Panc1 (cell line): ENCODE measurements at regions not wholly inside any gene's neighbourhood (a gene's known extent, or its start where the extent isn't known, plus 50 kb on each side); places are given as distances from the start of the nearest gene placed in this dataset.

ENCODE experiments used
- ATAC-seq: fragments of 200-7000 bp; cut with Tn5 transposase; 2 replicates; pipeline ENCODE4 v1.9.1; 2020; ENCODE audit warnings: mild to moderate bottlenecking, moderate library complexity
- BruUV-seq: library from RNA; stranded (reverse); fragments of 400-500 nt; replicated peaks from 2 replicates; lab custom pipeline; 2021; lab: Mats Ljungman, UMichigan
- CTCF ChIA-PET: fragments of 300-600 bp; sonication (Branson Sonifier 250); formaldehyde crosslinking; loops from one replicate; lab custom pipeline; 2022; ENCODE audit warnings: antibody characterized with exemption; lab: Charles Lee
- POLR2A ChIA-PET: fragments of 300-600 bp; sonication (Branson Sonifier 250); formaldehyde crosslinking; loops from one replicate; lab custom pipeline; 2022; ENCODE audit warnings: antibody characterized with exemption; lab: Charles Lee
- DNase-seq: peaks from one replicate; pipeline ENCODE4 v3.0.0-alpha.2; 2010; ENCODE audit warnings: low read depth, low spot score
- H3K27ac ChIP-seq: 2 replicates; pipeline ENCODE4 v1.5.1; 2011; ENCODE audit warnings: mild to moderate bottlenecking, low read length, inconsistent platforms
- H3K27me3 ChIP-seq: fragments of 200-500 bp; sonication (Bioruptor generic); 2 replicates; pipeline ENCODE4 v1.6.0; 2014; ENCODE audit warnings: low read length, inconsistent platforms; ENCODE audit not compliant: control insufficient read depth, insufficient read depth
- H3K36me3 ChIP-seq: fragments of 200-500 bp; sonication (Bioruptor generic); 2 replicates; pipeline ENCODE4 v1.5.1; 2014; ENCODE audit warnings: inconsistent platforms, mild to moderate bottlenecking, low read length, moderate library complexity; ENCODE audit not compliant: control insufficient read depth, insufficient read depth
- H3K4me1 ChIP-seq: 2 replicates; pipeline ENCODE4 v1.5.1; 2011; ENCODE audit warnings: inconsistent platforms, mild to moderate bottlenecking, low read length, moderate library complexity; ENCODE audit not compliant: control insufficient read depth, insufficient read depth
- H3K4me3 ChIP-seq, 2 experiments: 2 replicates each; pipeline ENCODE4 v1.5.1; 2011 to 2012; ENCODE audit warnings: low read depth in 2 of 2, low read length in 2 of 2, mild to moderate bottlenecking in 2 of 2, inconsistent platforms in 1 of 2, moderate library complexity in 1 of 2
- H3K9me3 ChIP-seq: fragments of 200-500 bp; sonication (Bioruptor generic); 2 replicates; pipeline ENCODE4 v1.5.1; 2014; ENCODE audit warnings: low read depth, mild to moderate bottlenecking, inconsistent platforms, low read length, moderate library complexity; ENCODE audit not compliant: control insufficient read depth, insufficient read depth
- POLR2AphosphoS5 ChIP-seq: IDR thresholded peaks from 2 replicates; pipeline ENCODE4 v1.6.1; 2012; ENCODE audit warnings: mild to moderate bottlenecking, low read depth, low read length, moderate library complexity
- SIN3A ChIP-seq: IDR thresholded peaks from 2 replicates; pipeline ENCODE4 v1.6.1; 2012; ENCODE audit warnings: low read depth, mild to moderate bottlenecking, low read length, moderate library complexity, borderline replicate concordance; ENCODE audit not compliant: insufficient read depth
- TCF7L2 ChIP-seq: IDR thresholded peaks from 2 replicates; pipeline ENCODE4 v1.6.1; 2011; ENCODE audit warnings: mild to moderate bottlenecking, low read depth, low read length, inconsistent platforms
- in situ Hi-C: cut with HindIII; loops from 2 replicates; pipeline ENCODE4 v1.10.0; 2016; ENCODE audit warnings: low sequenced_read_pairs, low pct_unique_long_range_greater_than_20kb
- intact Hi-C: fragments of 100-400 bp; cut with micrococcal nuclease; formaldehyde crosslinking; loops from one replicate; pipeline ENCODE4 v1.10.0; 2022; ENCODE audit not compliant: unreplicated experiment
- TF ChIP-seq, protein P1 (sequence below), 2 experiments: IDR thresholded peaks; 2 replicates each; pipeline ENCODE4 v1.6.1; 2011 to 2012; ENCODE audit warnings: low read depth in 2 of 2, control low read depth in 1 of 2, low read length in 1 of 2, mild to moderate bottlenecking in 1 of 2, moderate library complexity in 1 of 2; ENCODE audit not compliant: insufficient read depth in 1 of 2
- TF ChIP-seq, protein P2 (sequence below): fragments of 450-650 bp; IDR thresholded peaks from 2 replicates; pipeline ENCODE4 v1.5.1; 2017; ENCODE audit warnings: mild to moderate bottlenecking

DNA sequence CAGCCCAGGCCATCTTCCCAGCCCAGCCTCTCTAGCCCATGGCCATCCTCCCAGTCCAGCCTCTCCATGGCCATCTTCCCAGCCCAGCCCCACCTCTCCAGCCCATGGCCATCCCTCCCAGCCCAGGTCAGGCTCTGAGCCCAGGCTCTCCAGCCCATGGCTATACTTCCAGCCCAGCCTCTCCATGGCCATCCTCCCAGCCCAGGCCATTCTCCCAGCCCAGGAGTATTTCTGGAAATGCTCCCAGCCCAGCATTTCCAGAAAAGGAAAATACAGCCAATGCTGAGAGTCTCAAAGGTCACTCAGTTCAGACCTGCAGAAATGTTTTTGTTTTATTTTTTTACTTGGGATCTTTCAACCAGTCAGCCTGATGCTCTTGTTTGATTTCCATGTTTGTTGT is 70.0 kb upstream of the ZNF281 start:
- in situ Hi-C loops, result no loop called here
- Histone ChIP-seq H3K9me3 (no peaks in the 10 kb centered on the region), H3K27ac (peak overlapping the region; percentile 76), H3K4me3 (no peak overlapping the region), H3K4me1 (peaks cover 40% of the 10 kb centered on the region), H3K27me3 (no peaks in the 10 kb centered on the region), H3K36me3 (no peaks in the 10 kb centered on the region)
- no TSS peak for BruUV-seq
- intact Hi-C loops, result loop anchor here (10.0 kb wide), 2 partner anchors 175 to 795 kb away; no protein-coding TSS in a partner anchor
- CTCF ChIA-PET, result no interaction called here
- ATAC-seq (no peak), DNase-seq (no peak)
- TF ChIP-seq SIN3A (no peak), TCF7L2 (no peak), POLR2AphosphoS5 (no peak)
- TF ChIP-seq, protein P1, sequence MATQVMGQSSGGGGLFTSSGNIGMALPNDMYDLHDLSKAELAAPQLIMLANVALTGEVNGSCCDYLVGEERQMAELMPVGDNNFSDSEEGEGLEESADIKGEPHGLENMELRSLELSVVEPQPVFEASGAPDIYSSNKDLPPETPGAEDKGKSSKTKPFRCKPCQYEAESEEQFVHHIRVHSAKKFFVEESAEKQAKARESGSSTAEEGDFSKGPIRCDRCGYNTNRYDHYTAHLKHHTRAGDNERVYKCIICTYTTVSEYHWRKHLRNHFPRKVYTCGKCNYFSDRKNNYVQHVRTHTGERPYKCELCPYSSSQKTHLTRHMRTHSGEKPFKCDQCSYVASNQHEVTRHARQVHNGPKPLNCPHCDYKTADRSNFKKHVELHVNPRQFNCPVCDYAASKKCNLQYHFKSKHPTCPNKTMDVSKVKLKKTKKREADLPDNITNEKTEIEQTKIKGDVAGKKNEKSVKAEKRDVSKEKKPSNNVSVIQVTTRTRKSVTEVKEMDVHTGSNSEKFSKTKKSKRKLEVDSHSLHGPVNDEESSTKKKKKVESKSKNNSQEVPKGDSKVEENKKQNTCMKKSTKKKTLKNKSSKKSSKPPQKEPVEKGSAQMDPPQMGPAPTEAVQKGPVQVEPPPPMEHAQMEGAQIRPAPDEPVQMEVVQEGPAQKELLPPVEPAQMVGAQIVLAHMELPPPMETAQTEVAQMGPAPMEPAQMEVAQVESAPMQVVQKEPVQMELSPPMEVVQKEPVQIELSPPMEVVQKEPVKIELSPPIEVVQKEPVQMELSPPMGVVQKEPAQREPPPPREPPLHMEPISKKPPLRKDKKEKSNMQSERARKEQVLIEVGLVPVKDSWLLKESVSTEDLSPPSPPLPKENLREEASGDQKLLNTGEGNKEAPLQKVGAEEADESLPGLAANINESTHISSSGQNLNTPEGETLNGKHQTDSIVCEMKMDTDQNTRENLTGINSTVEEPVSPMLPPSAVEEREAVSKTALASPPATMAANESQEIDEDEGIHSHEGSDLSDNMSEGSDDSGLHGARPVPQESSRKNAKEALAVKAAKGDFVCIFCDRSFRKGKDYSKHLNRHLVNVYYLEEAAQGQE (IDR thresholded peaks at IDR 0.05; ENCODE audit: insufficient read depth in 1 of 2, low read depth in 2 of 2, low read length in 1 of 2), result no peak
- TF ChIP-seq, protein P2, sequence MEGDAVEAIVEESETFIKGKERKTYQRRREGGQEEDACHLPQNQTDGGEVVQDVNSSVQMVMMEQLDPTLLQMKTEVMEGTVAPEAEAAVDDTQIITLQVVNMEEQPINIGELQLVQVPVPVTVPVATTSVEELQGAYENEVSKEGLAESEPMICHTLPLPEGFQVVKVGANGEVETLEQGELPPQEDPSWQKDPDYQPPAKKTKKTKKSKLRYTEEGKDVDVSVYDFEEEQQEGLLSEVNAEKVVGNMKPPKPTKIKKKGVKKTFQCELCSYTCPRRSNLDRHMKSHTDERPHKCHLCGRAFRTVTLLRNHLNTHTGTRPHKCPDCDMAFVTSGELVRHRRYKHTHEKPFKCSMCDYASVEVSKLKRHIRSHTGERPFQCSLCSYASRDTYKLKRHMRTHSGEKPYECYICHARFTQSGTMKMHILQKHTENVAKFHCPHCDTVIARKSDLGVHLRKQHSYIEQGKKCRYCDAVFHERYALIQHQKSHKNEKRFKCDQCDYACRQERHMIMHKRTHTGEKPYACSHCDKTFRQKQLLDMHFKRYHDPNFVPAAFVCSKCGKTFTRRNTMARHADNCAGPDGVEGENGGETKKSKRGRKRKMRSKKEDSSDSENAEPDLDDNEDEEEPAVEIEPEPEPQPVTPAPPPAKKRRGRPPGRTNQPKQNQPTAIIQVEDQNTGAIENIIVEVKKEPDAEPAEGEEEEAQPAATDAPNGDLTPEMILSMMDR, result no peak
- POLR2A ChIA-PET, result no interaction called here

DNA sequence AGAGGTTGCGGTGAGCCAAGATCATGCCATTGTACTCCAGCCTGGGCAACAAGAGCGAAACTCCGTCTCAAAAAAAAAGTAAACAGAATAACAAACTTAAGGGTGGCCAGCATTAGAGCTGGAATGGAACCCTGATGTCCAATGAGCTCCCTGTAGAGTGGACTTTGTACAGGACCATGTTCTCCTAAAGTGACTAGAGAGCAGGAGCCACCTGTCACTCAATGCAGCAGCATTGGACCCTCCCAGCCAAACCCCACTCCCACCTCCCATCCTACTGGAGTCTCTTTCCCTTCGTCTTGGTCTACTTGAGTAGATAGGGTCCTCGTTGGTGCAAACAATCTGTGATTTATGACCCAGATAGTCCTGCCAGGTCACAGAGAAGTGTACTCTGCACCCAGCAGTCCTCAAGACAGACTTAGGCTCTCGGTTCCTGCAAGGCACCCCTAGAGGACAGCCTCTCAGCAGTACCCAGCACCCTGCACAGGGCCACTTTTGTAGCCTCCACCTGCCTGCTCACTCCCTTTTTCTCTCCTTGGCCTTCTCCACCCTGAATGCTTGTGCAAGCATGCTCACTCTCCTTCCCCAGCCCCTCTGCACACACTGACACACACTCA is 69.2 kb upstream of the ZNF281 start:
- TF ChIP-seq, protein P2, result no peak
- TF ChIP-seq SIN3A (no peak), TCF7L2 (no peak), POLR2AphosphoS5 (no peak)
- TF ChIP-seq, protein P1 (IDR thresholded peaks at IDR 0.05; ENCODE audit: insufficient read depth in 1 of 2, low read depth in 2 of 2, low read length in 1 of 2), result no peak
- Histone ChIP-seq H3K4me3 (no peak overlapping the region), H3K27me3 (no peaks in the 10 kb centered on the region), H3K36me3 (no peaks in the 10 kb centered on the region), H3K4me1 (peaks cover 44% of the 10 kb centered on the region), H3K27ac (peak overlapping the region; percentile 76), H3K9me3 (no peaks in the 10 kb centered on the region)
- ChIA-PET POLR2A (no interaction called here), CTCF (no interaction called here)
- DNase-seq (no peak), ATAC-seq (peak; percentile 35)
- intact Hi-C loops, result no loop called here
- in situ Hi-C loops, result no loop called here
- no TSS peak for BruUV-seq
